Liver (tissue), 3 donors: ENCODE measurements at regions not wholly inside any gene's neighbourhood (a gene's known extent, or its start where the extent isn't known, plus 50 kb on each side); places are given as distances from the start of the nearest gene placed in this dataset.

Source experiments
- FOXA1 ChIP-seq: IDR thresholded peaks from 2 replicates; pipeline ENCODE4 v1.6.1; 2016; ENCODE audit warnings: antibody characterized with exemption
- GABPA ChIP-seq, 2 donors: IDR thresholded peaks in 1 of 2; conservative IDR thresholded peaks in 1 of 2; 2 replicates each; pipeline ENCODE4 v1.6.1; 2016; ENCODE audit warnings: antibody characterized with exemption in 2 of 2, mild to moderate bottlenecking in 1 of 2, moderate library complexity in 1 of 2
- JUND ChIP-seq, 2 donors: IDR thresholded peaks; 2 replicates each; pipeline ENCODE4 v1.6.1; 2016; ENCODE audit warnings: antibody characterized with exemption in 2 of 2
- RAD21 ChIP-seq, 2 donors: IDR thresholded peaks; 2 replicates each; pipeline ENCODE4 v1.6.1; 2016; ENCODE audit warnings: antibody characterized with exemption in 2 of 2, mild to moderate bottlenecking in 2 of 2
- REST ChIP-seq: IDR thresholded peaks from 2 replicates; pipeline ENCODE4 v1.6.1; 2016; ENCODE audit warnings: antibody characterized with exemption, mild to moderate bottlenecking
- RXRA ChIP-seq, 2 donors: IDR thresholded peaks; 2 replicates each; pipeline ENCODE4 v1.6.1; 2017 to 2018; ENCODE audit warnings: antibody characterized with exemption in 2 of 2, mild to moderate bottlenecking in 1 of 2
- TAF1 ChIP-seq: conservative IDR thresholded peaks from 2 replicates; pipeline ENCODE4 v1.6.1; 2016; ENCODE audit warnings: antibody characterized with exemption, mild to moderate bottlenecking
- YY1 ChIP-seq: IDR thresholded peaks from 2 replicates; pipeline ENCODE4 v1.6.1; 2016; ENCODE audit warnings: antibody characterized with exemption, mild to moderate bottlenecking
- TF ChIP-seq, protein P1 (sequence below): fragments of 150-350 bp; IDR thresholded peaks from 2 replicates; pipeline ENCODE4 v1.5.1; 2017; ENCODE audit warnings: improper control_type of control experiment, low read depth, low read length; ENCODE audit not compliant: missing input control
- TF ChIP-seq, protein P2 (sequence below): IDR thresholded peaks from 2 replicates; pipeline ENCODE4 v1.6.1; 2016; ENCODE audit warnings: antibody characterized with exemption
- donor health status: healthy.
- donor health status: healthy.

- TF ChIP-seq, protein P1, sequence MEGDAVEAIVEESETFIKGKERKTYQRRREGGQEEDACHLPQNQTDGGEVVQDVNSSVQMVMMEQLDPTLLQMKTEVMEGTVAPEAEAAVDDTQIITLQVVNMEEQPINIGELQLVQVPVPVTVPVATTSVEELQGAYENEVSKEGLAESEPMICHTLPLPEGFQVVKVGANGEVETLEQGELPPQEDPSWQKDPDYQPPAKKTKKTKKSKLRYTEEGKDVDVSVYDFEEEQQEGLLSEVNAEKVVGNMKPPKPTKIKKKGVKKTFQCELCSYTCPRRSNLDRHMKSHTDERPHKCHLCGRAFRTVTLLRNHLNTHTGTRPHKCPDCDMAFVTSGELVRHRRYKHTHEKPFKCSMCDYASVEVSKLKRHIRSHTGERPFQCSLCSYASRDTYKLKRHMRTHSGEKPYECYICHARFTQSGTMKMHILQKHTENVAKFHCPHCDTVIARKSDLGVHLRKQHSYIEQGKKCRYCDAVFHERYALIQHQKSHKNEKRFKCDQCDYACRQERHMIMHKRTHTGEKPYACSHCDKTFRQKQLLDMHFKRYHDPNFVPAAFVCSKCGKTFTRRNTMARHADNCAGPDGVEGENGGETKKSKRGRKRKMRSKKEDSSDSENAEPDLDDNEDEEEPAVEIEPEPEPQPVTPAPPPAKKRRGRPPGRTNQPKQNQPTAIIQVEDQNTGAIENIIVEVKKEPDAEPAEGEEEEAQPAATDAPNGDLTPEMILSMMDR: peak; percentile 4
- TF ChIP-seq JUND (IDR thresholded peaks at IDR 0.05) (no peak), RAD21 (IDR thresholded peaks at IDR 0.05) (no peak), TAF1 (no peak), GABPA (IDR thresholded peaks at IDR 0.05 in 1 of 2, conservative IDR thresholded peaks at IDR 0.05 in 1 of 2) (no peak), REST (no peak), YY1 (no peak), FOXA1 (no peak), RXRA (IDR thresholded peaks at IDR 0.05) (no peak)
- TF ChIP-seq, protein P2, sequence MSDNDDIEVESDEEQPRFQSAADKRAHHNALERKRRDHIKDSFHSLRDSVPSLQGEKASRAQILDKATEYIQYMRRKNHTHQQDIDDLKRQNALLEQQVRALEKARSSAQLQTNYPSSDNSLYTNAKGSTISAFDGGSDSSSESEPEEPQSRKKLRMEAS: no peak
These were observed 86.2 kb upstream of the SSTR1 start for GRCh38 chr14:38121320-38122020.
